GM10248 (cell line): ENCODE measurements at regions not wholly inside any gene's neighbourhood (a gene's known extent, or its start where the extent isn't known, plus 50 kb on each side); places are given as distances from the start of the nearest gene placed in this dataset.
A peak's percentile ranks its signal among the peaks of the same experiment; 100 is the strongest.

Experiments used
- CTCF ChIA-PET: fragments of 300-600 bp; sonication (Branson Sonifier 250); formaldehyde crosslinking; extraction: SDS; loops from one replicate; lab custom pipeline; 2021; ENCODE audit warnings: antibody characterized with exemption; lab: Yijun Ruan, JAX
- POLR2A ChIA-PET: fragments of 350-650 bp; sonication (Branson Sonifier 250); formaldehyde crosslinking; extraction: SDS; loops from one replicate; lab custom pipeline; 2020; ENCODE audit warnings: antibody characterized with exemption; lab: Yijun Ruan, JAX
- DNase-seq: peaks from one replicate; pipeline ENCODE4 v3.0.0; 2012; ENCODE audit errors: extremely low spot score
- CTCF ChIP-seq: IDR thresholded peaks from 2 replicates; pipeline ENCODE4 v1.5.1; 2012; ENCODE audit warnings: mild to moderate bottlenecking, low read depth; ENCODE audit errors: extremely low read depth, missing control alignments, control extremely low read depth

DNA sequence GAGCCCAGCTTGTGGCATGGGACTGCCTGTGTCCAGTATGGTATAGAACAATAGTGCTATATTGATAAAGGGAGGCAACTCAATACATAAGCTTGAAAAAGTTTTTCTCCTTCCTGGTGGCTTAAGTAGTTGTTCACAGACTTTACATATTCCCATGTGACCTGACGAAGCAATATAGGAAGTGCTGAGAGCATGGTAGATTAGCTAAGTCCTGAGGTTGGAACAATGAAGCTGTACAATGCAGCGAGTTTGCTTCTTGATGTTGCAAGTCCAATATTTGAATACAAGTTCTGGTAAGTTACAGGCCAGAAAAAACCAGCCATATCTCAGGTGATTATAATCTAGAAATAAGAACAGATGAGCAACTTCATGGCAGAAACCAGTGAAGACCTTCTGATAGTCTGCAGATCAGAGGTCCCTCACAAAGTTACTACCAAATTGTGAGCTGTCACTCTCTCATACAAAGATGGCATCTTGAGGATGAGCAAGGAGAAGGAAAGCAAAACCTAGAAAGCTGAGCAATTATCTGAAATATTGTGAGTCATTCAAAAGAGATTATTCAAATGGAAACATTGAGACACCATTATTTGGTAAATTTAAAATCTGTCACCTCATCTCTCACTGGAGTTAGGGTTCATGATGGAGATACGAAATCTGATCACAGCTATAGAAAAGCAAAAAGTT lies 72.9 kb upstream of the BTG1 start:
- POLR2A ChIA-PET = no interaction called here
- no peak for TF ChIP-seq CTCF
- CTCF ChIA-PET = interaction anchor here (0.8 to 2.4 kb wide), 7 partner anchors 8 to 45 kb away, joined by 3 to 7 read pairs (median 4); no protein-coding TSS in a partner anchor
- no peak for DNase-seq

GRCh38 chr12:92216092-92216491 lies 70.4 kb upstream of the BTG1 start:
- TF ChIP-seq CTCF = no peak
- no peak for DNase-seq
- POLR2A ChIA-PET = no interaction called here
- CTCF ChIA-PET = no interaction called here

DNA sequence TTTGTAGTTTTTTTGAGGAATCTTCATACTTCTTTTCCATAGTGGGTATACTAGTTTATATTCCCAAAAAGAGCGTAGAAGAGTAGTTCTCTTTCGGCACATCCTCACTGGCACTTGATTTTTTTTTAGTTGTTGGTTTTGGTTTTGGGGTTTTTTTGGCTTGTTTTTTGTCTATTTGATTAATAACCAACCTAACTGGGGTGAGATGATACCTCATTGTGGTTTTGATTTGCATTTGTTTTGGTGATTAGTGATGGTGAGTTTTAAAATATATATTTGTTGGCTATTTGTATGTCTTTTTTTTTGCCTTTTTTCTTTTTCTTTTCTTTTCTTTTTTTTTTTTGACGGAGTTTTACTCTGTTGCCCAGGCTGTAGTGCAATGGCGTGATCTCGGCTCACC lies 69.7 kb upstream of the BTG1 start:
- no peak for DNase-seq
- POLR2A ChIA-PET = interaction anchor here (1.6 kb wide), 1 partner anchor 70 kb away, joined by 3 read pairs; the partner anchor contains the start of gene BTG1
- no peak for TF ChIP-seq CTCF
- CTCF ChIA-PET = interaction anchor here (1.1 kb wide), 1 partner anchor 355 kb away, joined by 3 read pairs; no protein-coding TSS in a partner anchor

DNA sequence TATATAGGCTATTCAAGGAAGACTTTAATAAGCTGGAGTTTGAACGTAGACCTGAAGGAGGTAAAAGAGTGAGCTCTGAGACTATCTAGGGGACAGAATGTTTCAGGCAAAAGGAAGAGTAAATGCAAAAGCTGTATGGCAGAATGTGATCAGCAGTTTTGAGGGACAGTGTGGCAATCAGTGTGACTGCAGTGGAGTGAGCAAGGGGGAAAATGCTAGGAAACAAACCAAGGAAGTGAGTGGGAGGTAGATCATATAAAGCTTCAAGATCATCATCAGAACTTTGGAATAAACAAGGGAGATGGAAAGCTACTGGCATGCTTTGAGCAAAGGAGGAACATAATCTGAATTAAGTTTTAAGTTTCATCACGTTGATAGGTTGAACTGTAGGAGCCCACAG lies 67.5 kb upstream of the BTG1 start:
- no peak for DNase-seq
- ChIA-PET CTCF (interaction anchor here (1.1 to 5.0 kb wide), 9 partner anchors 9 to 64 kb away, joined by 3 to 19 read pairs (median 6); no protein-coding TSS in a partner anchor), POLR2A (interaction anchor here (1.7 kb wide), 1 partner anchor 68 kb away, joined by 8 read pairs; the partner anchor contains the start of gene BTG1)
- TF ChIP-seq CTCF = no peak

GRCh38 chr12:92210071-92210470 lies 64.4 kb upstream of the BTG1 start:
- CTCF ChIA-PET = interaction anchor here (0.8 to 5.0 kb wide), 5 partner anchors 8 to 21 kb away, joined by 3 to 19 read pairs (median 3); no protein-coding TSS in a partner anchor
- POLR2A ChIA-PET = interaction anchor here (0.6 kb wide), 1 partner anchor 69 kb away, joined by 3 read pairs; no protein-coding TSS in a partner anchor
- TF ChIP-seq CTCF = no peak
- DNase-seq = no peak

DNA sequence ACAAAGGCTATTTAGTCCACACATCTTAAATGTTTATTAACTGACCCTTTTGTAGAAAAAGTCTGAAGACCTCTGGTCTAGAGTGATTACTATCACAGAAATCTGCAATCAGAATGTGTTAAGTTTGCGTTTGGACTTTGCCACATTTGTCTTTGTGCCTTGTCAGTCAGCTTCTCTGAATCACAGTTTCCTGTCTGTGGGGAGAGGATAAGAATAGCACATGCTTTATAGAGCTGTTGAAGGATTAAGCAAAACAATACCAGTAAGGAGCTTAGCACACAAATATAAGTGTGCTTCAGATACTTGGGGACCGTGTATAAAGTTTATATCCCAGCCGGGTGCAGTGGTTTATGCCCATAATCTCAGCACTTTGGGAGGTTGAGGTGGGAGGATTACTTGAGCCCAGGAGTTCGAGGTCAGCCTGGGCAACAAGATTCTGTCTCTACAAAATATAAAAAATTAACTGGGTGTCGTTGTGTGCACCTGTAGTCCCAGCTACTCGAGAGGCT lies 63.0 kb upstream of the BTG1 start:
- peak; percentile 43 for DNase-seq
- ChIA-PET CTCF (interaction anchor here (0.7 to 2.4 kb wide), 3 partner anchors 10 to 65 kb away, joined by 3 to 8 read pairs (median 4); no protein-coding TSS in a partner anchor), POLR2A (interaction anchor here (2.4 kb wide), 1 partner anchor 63 kb away, joined by 14 read pairs; the partner anchor contains the start of gene BTG1)
- no peak for TF ChIP-seq CTCF
